ENCODE measurements at regions not wholly inside any gene's neighbourhood (a gene's known extent, or its start where the extent isn't known, plus 50 kb on each side); places are given as distances from the start of the nearest gene placed in this dataset.

- intact Hi-C loops (cut with DNase I; ENCODE audit: low total_unique reads): no loop called here
- DNase-seq: no peak
- TF ChIP-seq, protein P1, sequence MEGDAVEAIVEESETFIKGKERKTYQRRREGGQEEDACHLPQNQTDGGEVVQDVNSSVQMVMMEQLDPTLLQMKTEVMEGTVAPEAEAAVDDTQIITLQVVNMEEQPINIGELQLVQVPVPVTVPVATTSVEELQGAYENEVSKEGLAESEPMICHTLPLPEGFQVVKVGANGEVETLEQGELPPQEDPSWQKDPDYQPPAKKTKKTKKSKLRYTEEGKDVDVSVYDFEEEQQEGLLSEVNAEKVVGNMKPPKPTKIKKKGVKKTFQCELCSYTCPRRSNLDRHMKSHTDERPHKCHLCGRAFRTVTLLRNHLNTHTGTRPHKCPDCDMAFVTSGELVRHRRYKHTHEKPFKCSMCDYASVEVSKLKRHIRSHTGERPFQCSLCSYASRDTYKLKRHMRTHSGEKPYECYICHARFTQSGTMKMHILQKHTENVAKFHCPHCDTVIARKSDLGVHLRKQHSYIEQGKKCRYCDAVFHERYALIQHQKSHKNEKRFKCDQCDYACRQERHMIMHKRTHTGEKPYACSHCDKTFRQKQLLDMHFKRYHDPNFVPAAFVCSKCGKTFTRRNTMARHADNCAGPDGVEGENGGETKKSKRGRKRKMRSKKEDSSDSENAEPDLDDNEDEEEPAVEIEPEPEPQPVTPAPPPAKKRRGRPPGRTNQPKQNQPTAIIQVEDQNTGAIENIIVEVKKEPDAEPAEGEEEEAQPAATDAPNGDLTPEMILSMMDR (IDR thresholded peaks at IDR 0.05): no peak
- no peak for TF ChIP-seq POLR2A (IDR thresholded peaks at IDR 0.05)
- H3K36me3 ChIP-seq (ENCODE audit: low read depth, missing control alignments): no peaks in the 10 kb centered on the region
- no peaks in the 10 kb centered on the region for H3K9me3 ChIP-seq
- WGBS, 2 donors: 79 to 87% methylated on average over 13 of the region's 13 CpGs
- no peaks in the 10 kb centered on the region for H3K27me3 ChIP-seq
- no peak overlapping the region for H3K4me3 ChIP-seq
- H3K27ac ChIP-seq: no peak overlapping the region
- peaks cover 16% of the 10 kb centered on the region for H3K4me1 ChIP-seq
These were observed 96.0 kb downstream of the RHOB start for GRCh38 chr2:20542746-20543468.

- intact Hi-C loops (cut with DNase I; ENCODE audit: low total_unique reads): no loop called here
- Histone ChIP-seq H3K36me3 (ENCODE audit: low read depth, missing control alignments) (no peaks in the 10 kb centered on the region), H3K27me3 (no peaks in the 10 kb centered on the region), H3K9me3 (no peaks in the 10 kb centered on the region), H3K27ac (no peak overlapping the region), H3K4me3 (no peak overlapping the region), H3K4me1 (peaks cover 16% of the 10 kb centered on the region)
- 50 to 56% methylated on average over 9 of the region's 9 CpGs for WGBS, 2 donors
- DNase-seq: no peak
- TF ChIP-seq POLR2A (IDR thresholded peaks at IDR 0.05): no peak
- TF ChIP-seq, protein P1 (IDR thresholded peaks at IDR 0.05): no peak
These were observed 96.7 kb downstream of the RHOB start for GRCh38 chr2:20543469-20544152.

DNA sequence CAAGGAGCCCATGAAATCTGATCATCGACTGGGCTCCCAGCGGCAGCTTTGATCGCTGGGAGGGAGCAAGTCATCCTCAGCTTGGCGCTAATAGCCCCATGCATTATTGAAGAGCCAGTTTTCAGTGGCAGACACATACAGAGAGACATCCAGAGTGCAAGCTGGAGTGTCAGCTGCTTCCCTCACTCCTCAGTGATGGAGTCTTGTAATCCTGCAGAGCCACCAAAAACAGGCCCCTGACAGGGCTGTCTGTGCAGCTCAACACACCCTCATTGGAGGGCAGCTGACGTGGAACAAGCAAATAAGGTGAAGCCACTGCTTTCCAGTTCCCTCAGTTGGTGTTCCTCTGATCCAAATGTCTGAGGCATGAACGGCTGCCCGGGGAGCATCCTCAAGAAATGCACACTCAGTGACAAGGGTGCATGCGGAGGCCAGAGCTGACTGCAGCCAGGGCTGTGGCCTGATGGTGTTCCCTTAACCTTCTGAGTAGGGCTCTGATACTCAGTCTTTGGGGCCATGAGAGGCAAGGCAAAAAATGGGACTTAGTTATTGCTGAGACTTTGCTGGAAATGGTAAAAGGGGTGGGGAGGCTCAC, 97.4 kb downstream of the RHOB start:
- H3K27me3 ChIP-seq: no peaks in the 10 kb centered on the region
- H3K4me3 ChIP-seq: no peak overlapping the region
- H3K9me3 ChIP-seq: no peaks in the 10 kb centered on the region
- TF ChIP-seq POLR2A (IDR thresholded peaks at IDR 0.05): no peak
- TF ChIP-seq, protein P1 (IDR thresholded peaks at IDR 0.05): no peak
- H3K4me1 ChIP-seq: peaks cover 14% of the 10 kb centered on the region
- DNase-seq: no peak
- 72 to 95% methylated on average over 7 to 8 of the region's 8 CpGs for WGBS, 2 donors
- no peaks in the 10 kb centered on the region for H3K36me3 ChIP-seq (ENCODE audit: low read depth, missing control alignments)
- intact Hi-C loops (cut with DNase I; ENCODE audit: low total_unique reads): no loop called here
- no peak overlapping the region for H3K27ac ChIP-seq

DNA sequence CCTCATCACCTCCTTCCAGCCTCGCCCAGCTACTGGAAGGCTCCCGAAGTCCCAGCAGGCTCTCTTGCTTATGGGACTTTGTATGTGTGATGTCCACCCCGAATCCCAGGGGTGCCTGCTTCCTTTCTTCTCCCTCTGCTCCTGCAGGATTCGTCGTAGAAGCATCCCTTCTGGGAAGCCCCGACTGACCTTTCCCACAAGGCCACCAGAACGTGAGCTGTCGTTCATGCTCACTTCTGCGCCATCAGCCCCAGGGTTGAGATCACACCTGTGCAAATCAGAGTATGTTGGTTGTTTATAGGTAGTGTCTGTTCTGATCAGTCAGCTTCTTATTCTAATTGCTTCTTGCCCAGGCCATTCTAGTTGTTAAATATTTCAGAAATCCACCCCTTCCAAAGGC, 101.8 kb downstream of the HS1BP3 start:
- intact Hi-C loops (cut with DNase I; ENCODE audit: low total_unique reads): no loop called here
- no peaks in the 10 kb centered on the region for H3K36me3 ChIP-seq (ENCODE audit: low read depth, missing control alignments)
- no peaks in the 10 kb centered on the region for H3K27me3 ChIP-seq
- DNase-seq: no peak
- H3K4me1 ChIP-seq: no peaks in the 10 kb centered on the region
- TF ChIP-seq, protein P1 (IDR thresholded peaks at IDR 0.05): no peak
- H3K4me3 ChIP-seq: no peak overlapping the region
- H3K27ac ChIP-seq: no peak overlapping the region
- 79 to 87% methylated on average over 9 of the region's 9 CpGs for WGBS, 2 donors
- H3K9me3 ChIP-seq: no peaks in the 10 kb centered on the region
